HG02642 (cell line): ENCODE measurements at regions not wholly inside any gene's neighbourhood (a gene's known extent, or its start where the extent isn't known, plus 50 kb on each side); places are given as distances from the start of the nearest gene placed in this dataset.

Source experiments
- ATAC-seq: cut with Tn5 transposase; IDR thresholded peaks from one replicate; pipeline ENCODE4 v1.9.1; 2021; ENCODE audit warnings: mild to moderate bottlenecking; ENCODE audit not compliant: unreplicated experiment, poor library complexity

DNA sequence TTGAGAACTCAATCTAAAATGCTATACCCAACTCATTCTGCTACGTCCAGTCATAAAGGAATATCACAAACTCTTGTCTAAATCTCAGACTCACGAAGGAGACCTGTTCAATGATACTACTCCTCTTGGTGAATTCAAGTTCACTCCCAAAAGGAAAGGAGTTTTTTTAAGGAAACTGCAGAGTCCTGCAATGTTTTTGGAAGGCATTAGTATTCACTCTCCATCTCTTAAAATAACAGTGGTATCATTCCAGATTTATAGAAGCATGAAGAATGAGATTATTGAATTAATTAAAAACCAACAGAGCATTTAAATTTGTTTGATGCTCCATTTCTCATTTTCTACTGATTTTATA is 73.4 kb downstream of the FOXD1 start:
- no peak for ATAC-seq

DNA sequence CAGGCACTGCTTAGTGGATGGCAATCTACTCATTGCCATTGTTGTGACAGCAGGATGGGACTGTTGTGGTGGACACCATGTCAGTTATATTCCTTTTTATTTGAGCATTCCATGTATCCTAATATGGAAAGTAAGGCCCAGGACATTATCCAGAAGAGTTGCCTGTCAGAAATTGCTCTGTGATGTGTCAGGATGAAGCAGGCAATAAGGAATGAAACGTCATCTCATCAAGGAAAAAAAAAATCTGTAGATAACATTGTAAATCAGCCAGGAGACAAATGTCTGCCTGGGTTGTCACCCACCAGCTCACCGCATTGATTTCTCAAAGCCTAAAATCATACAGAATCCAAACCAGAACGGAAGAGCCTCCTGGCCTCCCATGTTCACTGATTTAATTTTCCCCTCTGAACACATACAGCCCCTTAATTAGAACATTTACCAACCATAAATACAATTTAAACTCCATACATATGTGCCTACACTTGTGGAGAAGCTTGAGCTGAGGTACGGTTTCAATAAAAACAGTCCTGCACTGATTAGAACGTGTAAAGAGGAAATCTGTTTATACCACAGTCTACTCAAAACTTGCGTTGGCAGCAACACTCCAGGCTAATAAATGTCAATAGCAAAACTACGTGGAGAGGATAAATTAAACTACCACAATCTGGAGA is 73.9 kb downstream of the FOXD1 start:
- no peak for ATAC-seq

DNA sequence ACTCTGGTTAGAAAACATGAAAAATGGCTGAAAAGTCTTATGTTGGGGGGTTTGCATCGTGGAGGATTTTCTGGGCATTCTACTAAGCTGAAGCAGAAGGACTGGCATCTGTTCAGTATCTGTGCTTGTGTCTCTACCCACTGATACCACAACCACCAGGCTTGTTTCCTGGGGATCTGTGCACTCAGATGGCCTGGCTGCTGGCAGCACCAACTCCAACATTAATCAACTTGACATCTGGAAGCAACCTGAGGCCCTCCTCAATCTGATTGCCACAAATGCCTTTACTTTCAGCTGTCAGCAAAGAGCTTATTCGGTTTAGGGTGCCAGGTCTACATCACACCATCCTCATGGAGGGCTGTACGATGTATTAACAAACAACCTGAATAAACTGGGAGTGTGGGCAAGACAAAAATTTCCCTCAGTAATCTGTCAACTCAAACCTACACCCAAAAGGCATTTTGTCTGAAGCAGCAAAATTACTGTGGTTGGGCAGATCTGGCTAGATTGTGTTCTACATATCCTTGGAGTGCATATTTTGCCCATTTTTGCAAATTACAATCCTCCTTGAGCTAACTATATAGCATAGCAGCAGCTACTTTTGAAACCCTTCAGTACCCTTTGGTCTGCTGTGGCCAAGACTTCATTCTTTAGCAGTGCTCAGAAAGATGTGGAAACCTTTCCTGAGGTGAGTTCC is 74.6 kb downstream of the FOXD1 start:
- no peak for ATAC-seq

DNA sequence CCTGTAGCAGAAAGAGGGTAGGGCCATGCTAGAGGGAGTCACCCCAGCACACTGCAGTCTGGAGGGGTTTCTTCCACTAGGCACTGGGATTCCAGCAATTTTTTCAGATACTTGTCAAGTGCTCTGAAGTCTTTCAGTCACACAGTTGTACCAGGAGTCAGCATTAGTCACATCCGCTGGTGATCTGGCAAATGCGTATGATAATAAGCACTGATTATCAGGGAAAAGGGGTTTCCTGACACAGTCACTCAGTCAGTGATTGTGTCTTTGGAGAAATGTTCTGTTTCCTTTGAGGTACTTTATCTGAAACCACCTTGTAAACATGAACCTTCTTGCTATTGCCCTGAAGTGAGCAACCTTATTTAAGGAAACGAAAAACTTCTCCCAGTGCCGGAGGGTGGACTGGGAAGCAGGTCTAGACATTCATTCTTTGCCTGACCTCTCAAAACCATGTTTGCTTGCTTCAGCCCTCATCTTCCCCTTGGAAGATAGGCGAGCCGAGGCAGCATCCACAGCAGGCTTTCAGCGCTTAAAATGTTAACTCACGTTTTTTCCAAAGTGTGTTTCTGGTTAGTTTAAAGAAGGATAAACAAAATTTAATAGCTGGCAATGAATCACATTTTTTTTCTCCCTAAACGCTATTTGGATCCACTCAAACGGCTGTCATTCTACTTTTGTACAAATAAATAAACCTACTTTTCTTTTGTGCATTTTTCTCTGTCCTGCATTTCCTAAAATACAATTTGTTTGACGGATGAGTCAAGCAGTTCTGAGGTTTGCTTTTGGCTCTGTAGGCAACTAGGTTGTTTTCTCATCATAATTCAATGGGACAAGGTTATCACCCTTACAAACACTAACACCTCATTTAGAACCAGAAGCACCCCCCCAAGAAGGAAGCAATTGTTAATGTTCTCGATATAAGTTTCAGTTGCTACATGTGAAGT is 77.7 kb downstream of the FOXD1 start:
- no peak for ATAC-seq

DNA sequence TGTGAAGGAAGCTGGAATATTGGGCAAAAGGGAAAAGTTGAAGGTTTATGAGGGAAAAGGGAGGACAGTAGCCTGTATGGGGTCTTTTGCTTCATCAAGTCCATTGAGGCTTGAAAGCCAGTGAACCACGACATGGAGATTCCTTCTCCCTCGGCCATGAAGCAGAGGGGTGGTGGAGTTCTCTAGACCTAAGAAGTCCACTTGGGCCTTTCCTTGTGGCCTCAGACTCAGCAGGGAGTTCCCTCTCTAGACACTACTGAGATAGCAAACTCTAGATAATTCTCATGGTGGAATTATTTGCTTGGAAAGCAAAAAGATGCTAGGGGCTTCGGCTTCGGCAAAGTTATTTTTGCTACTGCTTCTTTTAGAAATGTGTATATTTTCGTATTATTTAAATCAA is 78.5 kb downstream of the FOXD1 start:
- no peak for ATAC-seq

DNA sequence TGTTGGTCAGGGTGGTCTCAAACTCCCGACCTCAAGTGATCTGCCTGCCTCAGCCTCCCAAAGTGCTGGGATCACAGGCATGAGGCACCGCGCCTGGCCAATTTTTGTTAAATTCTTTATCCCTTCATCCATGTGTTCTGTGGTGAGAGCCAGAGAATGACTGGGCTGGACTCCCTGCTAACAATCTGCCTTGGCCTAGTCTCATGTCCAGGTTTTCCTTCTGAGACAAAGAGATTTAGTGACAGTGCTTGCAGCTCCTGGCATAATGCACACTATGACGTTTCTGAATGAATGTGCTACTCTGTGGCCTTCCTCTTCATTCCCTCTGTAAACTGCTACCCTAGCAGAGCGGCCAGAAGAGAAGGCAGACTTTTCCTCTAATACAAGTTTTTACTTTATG is 79.3 kb downstream of the FOXD1 start:
- ATAC-seq: no peak

DNA sequence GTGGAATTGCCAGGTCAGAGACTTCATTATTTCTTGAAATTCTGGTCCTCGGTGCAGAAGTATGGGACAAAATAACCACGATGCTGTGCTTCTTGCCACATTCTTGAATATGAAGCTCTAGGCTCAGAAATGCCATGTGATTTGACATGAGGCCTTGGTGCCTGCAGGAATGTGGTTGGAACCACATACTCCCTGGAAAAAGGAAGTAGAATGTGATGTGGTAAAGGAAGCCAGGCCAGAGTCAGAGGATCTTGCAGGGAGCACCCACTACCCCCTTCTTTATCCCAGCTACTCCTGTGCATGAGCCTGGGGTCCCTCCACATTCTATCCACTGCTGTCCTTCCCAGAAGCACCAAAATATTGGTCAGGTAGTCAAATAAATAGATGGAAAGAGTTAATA is 80.9 kb downstream of the FOXD1 start:
- ATAC-seq: no peak

DNA sequence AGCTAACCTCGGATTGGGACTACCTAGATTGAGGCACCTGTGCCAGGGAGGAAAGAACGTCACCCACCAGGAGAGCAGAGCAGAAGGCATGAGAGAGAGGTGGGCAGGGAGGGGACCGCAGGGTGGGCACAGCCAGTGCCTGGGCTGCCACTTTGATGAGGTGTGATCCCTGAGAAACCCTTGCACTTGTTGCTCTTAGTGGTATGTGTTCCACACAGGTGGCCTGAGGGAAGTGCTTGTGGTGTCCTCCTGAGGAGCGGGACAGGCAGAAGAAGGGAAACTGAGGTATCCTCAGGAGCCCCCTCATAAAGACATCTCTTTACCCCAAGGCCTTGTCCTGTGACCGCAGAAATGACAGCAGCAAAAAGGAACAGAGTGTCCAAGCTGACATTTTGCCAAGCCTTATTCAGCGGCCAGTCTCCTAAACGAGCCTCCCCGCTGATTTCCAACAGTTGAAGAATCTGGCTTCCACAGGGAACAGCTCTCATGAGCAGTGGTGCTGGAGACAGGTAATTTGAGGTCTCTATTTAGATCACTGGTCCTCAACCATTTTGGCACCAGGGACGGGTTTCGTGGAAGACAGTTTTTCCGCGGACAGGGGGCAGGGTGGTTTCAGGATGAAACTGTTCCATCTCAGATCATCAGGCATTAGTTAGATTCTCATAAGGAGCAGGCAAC is 82.4 kb downstream of the FOXD1 start:
- no peak for ATAC-seq

DNA sequence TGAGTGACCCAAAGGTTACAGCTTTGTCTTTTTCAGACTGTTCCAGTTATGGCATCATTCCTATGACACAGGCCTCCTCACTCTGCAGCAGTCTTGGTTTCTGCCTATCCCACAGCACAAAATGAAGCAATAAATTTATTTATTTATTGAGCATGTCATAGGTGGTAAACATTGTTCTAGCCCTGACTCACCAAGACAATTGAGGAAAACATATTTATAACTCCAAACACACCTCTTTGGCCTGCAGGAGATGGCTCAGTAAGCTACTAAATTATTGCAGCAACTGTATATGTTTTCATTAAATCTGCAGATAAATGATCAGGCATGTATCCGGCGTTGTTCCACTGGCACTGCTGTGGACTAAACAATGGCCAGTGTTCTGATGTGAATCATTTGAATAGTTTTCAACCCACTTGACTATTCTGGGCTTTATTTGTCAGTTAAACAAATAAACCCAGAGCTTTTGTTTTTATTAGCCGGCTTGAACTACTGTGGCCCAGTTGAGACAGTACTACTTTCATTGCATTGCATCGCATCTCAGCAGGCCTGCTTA is 83.2 kb downstream of the FOXD1 start:
- no peak for ATAC-seq

DNA sequence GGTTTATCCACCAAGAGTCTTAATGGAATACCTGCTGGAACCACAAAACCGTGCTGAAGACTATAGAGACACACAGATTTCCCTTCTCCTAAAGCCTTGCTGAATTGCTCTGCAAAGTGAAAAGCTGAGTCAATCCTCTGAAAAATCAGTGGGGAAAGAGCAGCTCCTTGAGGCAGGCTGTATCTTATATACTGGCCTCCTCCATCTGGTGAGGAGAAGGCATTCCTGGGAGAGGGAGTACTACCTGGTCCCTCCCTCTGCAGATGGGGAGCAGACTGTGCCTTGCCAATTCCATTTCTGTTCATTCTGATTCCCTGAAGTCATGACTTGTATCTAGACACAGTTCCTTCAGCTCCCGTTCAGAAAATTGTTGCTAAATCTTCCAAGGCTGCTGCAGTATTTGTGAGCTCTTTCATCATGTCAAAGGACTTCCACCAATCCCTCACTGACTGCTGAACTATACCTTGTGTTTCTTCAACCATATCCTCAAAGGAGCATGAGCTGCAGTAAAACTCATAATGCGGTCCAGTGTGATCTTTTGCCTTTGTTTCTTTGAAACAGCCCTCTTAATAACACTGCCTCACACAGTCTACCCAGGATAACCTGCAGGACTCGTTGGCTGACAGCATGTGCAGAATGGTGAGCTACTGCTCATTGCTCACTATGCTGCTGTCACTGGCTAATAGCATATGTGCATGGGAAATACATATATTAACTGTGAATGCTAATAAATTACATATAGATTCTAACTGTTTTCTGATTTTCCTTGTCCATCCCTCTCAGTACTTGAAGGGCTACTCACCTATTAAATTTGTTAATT is 84.5 kb downstream of the FOXD1 start:
- no peak for ATAC-seq

DNA sequence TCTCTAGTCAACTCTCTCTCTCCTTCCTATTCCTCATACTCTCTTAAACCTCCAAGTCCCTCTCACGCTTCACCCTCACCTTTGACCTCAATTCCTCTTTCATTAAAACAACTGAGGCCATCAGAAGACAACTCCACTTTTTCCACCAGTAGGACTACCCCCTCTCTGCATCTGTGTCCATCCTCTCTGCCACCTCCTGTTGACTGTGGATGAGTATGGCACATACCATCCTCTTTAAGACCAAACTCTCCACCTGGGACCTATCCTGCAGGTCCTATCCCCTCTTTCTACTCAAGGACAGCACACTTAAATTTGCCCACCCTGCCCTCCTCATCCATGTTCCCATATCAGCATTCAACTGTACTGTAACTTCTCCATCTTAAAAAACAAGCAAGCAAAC is 89.2 kb downstream of the FOXD1 start:
- no peak for ATAC-seq

DNA sequence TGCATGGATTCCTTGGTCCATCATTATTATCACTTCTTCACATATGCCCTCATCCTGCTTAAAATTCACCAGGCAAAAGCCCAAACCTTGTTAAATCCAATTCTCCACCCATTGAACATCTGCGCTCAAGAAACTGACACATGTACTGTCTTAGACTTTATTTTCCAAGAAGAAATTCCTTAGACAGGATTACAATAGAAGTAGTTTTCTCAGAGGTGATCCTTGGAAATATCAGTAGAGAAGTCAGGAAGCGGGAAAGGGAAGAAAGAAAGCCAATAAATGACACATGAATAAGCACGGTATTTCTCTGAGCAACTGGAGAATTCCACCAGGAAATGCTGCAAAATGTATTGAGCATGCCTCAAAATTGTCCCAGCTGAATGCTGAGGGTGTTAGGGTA is 90.2 kb downstream of the FOXD1 start:
- no peak for ATAC-seq

DNA sequence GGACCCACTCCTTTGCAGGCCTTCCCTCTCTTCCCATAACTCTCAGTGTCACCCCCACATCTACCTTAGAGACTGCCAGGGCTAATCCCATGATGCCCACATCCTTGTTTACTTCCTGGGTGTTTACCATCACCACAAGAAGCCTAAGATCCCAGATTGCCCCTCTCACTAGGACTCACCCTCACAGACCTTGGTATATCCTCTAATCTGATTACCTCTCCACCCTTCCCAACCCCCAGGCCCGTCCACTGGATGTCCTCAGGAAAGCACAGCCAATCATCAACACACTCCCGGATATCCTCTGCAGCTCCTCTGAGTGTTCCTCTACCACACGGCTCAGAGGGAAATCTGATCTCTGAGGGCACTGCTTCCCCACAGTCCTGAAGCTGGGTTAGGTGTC is 91.0 kb downstream of the FOXD1 start:
- ATAC-seq: no peak

DNA sequence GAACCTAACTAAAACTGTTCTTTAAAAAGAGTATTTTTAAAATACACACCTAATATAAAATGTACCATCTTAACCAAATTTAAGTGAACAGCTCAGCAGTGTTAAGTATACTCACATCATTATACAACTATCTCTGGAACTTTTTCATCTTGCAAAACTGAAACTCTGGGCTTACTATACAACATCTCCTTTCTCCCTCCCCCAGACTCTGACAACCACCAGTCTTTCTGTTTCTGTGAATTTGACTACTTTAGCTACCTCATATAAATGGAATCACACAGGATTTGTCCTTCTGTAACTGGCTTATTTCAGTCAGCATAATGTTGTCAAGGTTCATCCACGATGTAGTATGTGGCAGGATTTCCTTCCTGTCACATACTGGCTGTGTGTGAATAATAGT is 93.5 kb downstream of the FOXD1 start:
- ATAC-seq: no peak

DNA sequence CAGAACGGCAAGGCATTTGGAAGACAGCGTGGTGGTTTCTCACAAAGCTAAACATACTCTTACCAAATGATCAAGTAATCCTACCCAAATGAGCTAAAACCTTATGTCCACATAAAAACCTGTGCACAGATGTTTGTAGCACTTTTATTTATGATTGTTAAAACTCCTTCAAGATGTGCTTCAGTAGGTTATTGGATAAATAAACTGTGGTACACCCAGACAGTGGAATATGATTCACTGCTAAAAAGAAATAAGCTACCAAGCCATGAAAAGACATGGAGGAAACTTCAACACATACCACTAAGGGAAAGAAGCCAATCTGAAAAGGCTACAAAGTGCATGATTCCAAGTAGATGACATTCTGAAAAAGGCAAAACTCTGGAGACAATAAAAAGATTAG is 94.2 kb downstream of the FOXD1 start:
- no peak for ATAC-seq

DNA sequence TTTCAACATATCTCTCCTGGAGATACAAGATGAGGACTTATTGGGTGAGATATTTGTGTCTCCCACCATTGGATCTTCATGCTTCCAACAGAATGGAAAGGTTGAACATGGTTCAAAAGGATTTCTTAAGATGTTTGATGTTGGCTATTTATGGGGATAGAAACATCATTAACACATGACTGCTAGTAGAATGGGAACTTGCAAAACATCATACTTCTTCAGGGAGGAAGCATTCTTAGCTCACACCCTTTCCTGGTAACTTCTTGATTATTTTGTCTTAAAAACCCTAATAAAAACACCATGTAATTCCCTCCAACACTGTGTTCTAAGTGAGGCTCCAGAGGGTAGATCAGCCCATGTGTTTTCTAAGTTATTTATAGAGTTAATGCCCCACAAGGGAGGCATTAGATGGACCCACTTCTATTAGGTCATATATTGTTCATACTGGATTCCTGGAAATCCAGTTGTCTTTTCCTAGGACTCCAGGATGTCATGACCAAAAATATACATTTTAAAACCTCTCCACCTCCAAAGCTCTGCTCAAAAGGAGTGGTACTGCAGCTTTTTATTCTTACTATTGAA is 95.8 kb downstream of the FOXD1 start:
- ATAC-seq: no peak

DNA sequence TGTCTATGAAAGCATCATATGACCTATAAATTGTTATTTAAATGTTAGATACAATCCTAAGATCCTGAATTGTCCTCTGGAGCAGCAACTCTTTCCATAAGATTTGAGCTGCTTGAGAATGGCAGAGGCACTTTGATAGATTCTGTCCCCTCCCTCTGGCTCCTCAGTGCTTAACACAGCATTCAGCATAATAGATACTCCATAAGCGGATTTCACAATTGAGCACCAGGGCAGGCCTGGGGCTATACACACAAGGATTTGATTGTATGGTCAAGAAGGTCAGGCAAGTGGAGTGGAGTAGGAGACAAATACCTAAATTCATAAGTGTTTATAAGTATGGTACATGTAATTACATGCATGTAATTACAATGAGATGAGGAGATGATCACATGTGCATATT is 96.3 kb downstream of the FOXD1 start:
- no peak for ATAC-seq

DNA sequence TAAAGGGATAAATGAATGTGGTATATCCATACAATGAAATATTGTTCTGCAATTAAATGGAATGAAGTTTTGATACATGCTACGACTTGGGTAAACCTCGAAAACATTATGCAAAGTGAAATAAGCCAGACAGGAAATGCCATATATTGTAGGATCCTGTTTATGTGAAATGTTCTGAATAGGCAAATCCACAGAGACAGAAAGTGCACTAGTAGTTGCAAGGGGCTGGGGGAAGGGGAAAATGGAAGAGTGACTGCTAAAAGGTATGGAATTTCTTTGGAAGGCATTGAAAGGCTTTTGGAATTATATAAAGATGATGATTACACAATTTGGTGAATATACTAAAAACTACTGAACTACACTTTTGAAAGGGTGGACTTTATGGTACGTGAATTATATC is 97.0 kb downstream of the FOXD1 start:
- no peak for ATAC-seq

DNA sequence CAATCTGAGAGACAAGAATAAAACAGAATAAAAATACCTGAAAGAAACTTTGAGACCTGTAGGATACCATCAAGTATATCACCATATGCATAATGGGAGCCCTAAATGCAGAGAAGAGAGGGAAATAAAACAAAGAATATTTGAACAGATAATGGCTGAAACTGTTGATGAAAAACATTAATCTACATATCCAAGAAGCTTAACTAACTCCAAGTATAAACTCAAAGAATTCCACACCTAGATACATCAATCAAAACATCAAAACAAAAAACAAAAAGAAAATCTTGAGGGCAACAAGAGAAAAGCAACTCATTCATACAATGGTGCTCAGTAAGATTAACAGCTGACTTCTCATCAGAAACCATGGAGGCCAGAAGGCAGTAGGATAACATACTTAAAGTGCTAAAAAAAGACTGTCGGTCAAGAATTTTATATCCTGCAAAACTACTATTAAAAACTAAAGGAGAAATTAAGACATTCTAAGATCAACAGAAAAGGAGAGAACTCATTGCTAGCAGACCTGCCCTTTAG is 101.6 kb downstream of the FOXD1 start:
- ATAC-seq: no peak
